NOMO-1 treated with DMSO at 0.1 percent for 48 hours (cell line): ENCODE measurements at regions not wholly inside any gene's neighbourhood (a gene's known extent, or its start where the extent isn't known, plus 50 kb on each side); places are given as distances from the start of the nearest gene placed in this dataset.
"Not testable (repeated sequence)": the region's sequence is repeated elsewhere in the genome, so short reads cannot be mapped to it uniquely, and the experiment has no call there.

Experiments
- DNase-seq: peaks from one replicate; lab custom pipeline; 2025; ENCODE audit not compliant: unreplicated experiment; lab: John Stamatoyannopoulos, UW

DNA sequence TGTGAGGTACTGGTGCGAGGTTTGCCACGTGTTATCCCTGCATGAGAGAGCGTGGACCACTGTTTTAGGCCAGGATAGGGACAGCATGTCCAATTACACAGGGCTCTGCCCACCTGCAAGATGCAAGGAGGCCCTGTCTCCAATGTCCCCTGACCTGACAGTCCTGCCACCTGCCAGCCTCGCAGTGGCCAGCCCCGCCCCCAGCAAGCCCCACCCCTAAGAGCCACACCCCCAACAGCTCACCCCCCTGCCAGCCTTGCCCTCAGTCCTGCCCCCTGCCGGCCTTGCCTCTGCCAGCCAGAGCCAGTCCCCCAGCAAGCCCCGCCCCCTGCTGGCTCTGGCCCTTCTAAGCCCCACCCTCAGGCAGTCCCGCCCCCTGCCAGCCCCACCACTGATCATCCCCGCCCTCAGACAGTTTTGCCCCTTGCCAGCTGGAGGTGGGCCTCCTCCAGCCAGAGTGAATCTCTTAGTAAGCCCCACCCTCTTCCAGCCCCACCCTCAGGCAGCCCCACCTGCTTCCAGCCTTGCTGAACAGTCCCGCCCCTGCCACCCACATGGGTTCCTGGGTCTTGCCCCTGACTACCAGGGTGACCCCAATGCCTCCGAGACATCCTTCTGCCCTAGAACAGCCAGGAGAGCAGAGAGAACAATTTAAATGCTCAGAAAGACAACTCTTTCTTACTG is 62.3 kb upstream of the DPP6 start:
- not testable (repeated sequence) for DNase-seq

GRCh38 chr7:153991471-153991870 is 60.7 kb upstream of the DPP6 start:
- not testable (repeated sequence) for DNase-seq

GRCh38 chr7:153993402-153993801 is 58.8 kb upstream of the DPP6 start:
- not testable (repeated sequence) for DNase-seq

- not testable (repeated sequence) for DNase-seq
Measured at GRCh38 chr7:153998896-153999295, 53.3 kb upstream of the DPP6 start.
